GM12872 (cell line): ENCODE measurements at regions not wholly inside any gene's neighbourhood (a gene's known extent, or its start where the extent isn't known, plus 50 kb on each side); places are given as distances from the start of the nearest gene placed in this dataset.

Source experiments
- TF ChIP-seq, protein P1 (sequence below): IDR thresholded peaks from 3 replicates; pipeline ENCODE4 v1.5.1; 2011; ENCODE audit warnings: low read depth, mild to moderate bottlenecking, low read length, moderate library complexity; ENCODE audit not compliant: insufficient read depth

- TF ChIP-seq, protein P1, sequence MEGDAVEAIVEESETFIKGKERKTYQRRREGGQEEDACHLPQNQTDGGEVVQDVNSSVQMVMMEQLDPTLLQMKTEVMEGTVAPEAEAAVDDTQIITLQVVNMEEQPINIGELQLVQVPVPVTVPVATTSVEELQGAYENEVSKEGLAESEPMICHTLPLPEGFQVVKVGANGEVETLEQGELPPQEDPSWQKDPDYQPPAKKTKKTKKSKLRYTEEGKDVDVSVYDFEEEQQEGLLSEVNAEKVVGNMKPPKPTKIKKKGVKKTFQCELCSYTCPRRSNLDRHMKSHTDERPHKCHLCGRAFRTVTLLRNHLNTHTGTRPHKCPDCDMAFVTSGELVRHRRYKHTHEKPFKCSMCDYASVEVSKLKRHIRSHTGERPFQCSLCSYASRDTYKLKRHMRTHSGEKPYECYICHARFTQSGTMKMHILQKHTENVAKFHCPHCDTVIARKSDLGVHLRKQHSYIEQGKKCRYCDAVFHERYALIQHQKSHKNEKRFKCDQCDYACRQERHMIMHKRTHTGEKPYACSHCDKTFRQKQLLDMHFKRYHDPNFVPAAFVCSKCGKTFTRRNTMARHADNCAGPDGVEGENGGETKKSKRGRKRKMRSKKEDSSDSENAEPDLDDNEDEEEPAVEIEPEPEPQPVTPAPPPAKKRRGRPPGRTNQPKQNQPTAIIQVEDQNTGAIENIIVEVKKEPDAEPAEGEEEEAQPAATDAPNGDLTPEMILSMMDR: no peak
Measured at GRCh38 chr4:23942471-23942870, 52.6 kb upstream of the PPARGC1A start.
